ENCODE measurements at regions not wholly inside any gene's neighbourhood (a gene's known extent, or its start where the extent isn't known, plus 50 kb on each side); places are given as distances from the start of the nearest gene placed in this dataset.

DNA sequence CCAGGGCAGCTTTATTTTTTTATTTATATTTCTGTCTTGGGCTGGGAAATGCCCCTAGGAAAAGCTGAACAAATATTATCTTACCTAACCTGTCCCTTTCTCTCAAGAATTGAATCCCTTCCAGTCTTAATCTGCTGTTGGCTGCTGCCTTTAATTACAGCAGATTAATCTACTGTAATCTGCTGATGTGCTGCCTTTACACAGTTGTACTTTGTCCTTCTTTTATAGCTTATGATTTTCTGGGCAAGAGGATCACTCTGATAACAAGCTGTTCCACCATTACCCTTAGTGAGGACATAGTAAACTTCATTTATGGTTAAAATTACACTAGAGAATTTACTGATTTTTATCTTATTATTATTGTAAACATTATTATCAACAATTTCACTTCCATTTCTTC lies 234.5 kb upstream of the MAN1A1 start:
- no peak for TF ChIP-seq CTCF (conservative IDR thresholded peaks at IDR 0.05; ENCODE audit: low read depth in 2 of 2)
- no peak for TF ChIP-seq POLR2AphosphoS5 (IDR thresholded peaks at IDR 0.05; ENCODE audit: low read depth)
- TF ChIP-seq REST (IDR thresholded peaks at IDR 0.05; ENCODE audit: unreplicated experiment), result no peak
- TF ChIP-seq EZH2phosphoT487 (IDR thresholded peaks at IDR 0.05; ENCODE audit: unreplicated experiment), result no peak
- TF ChIP-seq NANOG (IDR thresholded peaks at IDR 0.05; ENCODE audit: borderline replicate concordance), result no peak
- TF ChIP-seq STAT1 (IDR thresholded peaks at IDR 0.05; ENCODE audit: unreplicated experiment), result no peak
- TF ChIP-seq JUNB (IDR thresholded peaks at IDR 0.05; ENCODE audit: unreplicated experiment), result no peak
- TF ChIP-seq EZH2 (IDR thresholded peaks at IDR 0.05; ENCODE audit: low read depth, unreplicated experiment), result no peak
